ENCODE measurements at regions not wholly inside any gene's neighbourhood (a gene's known extent, or its start where the extent isn't known, plus 50 kb on each side); places are given as distances from the start of the nearest gene placed in this dataset.

DNA sequence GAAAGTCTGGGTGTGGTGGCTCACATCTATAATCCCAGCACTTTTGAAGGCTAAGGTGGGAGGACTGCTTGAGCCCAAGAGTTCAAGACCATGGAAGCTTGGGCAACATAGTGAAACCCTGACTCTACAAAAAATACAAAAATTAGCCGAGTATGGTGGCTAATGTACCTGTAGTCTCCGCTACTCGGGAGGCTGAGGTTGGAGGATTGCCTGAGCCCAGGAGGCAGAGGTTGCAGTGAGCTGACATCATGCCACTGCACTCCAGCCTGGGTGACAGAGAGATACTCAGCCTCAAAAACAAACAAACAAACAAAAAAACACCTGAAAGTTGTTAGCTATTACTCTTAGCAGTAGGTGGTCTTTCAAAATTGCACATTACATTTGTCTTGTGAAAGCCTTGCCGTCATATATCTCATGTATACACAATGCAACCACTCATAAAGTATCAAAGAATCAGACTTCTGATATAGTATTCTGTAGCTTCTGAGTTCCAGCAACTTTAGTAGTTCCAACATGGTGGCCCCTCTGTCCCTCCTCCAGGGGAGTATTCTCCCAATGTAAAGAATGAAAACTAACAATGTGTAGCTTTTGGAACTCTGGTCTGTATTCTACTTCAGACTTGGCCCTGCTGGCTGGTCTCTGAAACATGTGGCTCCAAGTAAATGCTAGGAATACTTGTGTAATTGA is 101.5 kb downstream of the ZNF92 start:
- Histone ChIP-seq H3K4me3 (replicated peaks; ENCODE audit: insufficient read depth, low read length) (no peak overlapping the region), H3K27ac (replicated peaks) (no peak overlapping the region), H3K27me3 (ENCODE audit: insufficient read depth, poor library complexity, severe bottlenecking) (no peaks in the 10 kb centered on the region)
- no peak for DNase-seq (ENCODE audit: low read depth in 1 of 2, low spot score in 1 of 2)
- TF ChIP-seq, protein P1, sequence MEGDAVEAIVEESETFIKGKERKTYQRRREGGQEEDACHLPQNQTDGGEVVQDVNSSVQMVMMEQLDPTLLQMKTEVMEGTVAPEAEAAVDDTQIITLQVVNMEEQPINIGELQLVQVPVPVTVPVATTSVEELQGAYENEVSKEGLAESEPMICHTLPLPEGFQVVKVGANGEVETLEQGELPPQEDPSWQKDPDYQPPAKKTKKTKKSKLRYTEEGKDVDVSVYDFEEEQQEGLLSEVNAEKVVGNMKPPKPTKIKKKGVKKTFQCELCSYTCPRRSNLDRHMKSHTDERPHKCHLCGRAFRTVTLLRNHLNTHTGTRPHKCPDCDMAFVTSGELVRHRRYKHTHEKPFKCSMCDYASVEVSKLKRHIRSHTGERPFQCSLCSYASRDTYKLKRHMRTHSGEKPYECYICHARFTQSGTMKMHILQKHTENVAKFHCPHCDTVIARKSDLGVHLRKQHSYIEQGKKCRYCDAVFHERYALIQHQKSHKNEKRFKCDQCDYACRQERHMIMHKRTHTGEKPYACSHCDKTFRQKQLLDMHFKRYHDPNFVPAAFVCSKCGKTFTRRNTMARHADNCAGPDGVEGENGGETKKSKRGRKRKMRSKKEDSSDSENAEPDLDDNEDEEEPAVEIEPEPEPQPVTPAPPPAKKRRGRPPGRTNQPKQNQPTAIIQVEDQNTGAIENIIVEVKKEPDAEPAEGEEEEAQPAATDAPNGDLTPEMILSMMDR (IDR thresholded peaks at IDR 0.05; ENCODE audit: insufficient read depth, low read length): no peak
- no peak for TF ChIP-seq GABPA (IDR thresholded peaks at IDR 0.05; ENCODE audit: low read depth)
- no peak for TF ChIP-seq POLR2AphosphoS5 (IDR thresholded peaks at IDR 0.05; ENCODE audit: low read depth)
- no peak for TF ChIP-seq SPI1 (IDR thresholded peaks at IDR 0.05; ENCODE audit: borderline replicate concordance, low read depth)
- TF ChIP-seq, protein P2, sequence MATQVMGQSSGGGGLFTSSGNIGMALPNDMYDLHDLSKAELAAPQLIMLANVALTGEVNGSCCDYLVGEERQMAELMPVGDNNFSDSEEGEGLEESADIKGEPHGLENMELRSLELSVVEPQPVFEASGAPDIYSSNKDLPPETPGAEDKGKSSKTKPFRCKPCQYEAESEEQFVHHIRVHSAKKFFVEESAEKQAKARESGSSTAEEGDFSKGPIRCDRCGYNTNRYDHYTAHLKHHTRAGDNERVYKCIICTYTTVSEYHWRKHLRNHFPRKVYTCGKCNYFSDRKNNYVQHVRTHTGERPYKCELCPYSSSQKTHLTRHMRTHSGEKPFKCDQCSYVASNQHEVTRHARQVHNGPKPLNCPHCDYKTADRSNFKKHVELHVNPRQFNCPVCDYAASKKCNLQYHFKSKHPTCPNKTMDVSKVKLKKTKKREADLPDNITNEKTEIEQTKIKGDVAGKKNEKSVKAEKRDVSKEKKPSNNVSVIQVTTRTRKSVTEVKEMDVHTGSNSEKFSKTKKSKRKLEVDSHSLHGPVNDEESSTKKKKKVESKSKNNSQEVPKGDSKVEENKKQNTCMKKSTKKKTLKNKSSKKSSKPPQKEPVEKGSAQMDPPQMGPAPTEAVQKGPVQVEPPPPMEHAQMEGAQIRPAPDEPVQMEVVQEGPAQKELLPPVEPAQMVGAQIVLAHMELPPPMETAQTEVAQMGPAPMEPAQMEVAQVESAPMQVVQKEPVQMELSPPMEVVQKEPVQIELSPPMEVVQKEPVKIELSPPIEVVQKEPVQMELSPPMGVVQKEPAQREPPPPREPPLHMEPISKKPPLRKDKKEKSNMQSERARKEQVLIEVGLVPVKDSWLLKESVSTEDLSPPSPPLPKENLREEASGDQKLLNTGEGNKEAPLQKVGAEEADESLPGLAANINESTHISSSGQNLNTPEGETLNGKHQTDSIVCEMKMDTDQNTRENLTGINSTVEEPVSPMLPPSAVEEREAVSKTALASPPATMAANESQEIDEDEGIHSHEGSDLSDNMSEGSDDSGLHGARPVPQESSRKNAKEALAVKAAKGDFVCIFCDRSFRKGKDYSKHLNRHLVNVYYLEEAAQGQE (IDR thresholded peaks at IDR 0.05; ENCODE audit: insufficient replicate concordance, low read depth): no peak

DNA sequence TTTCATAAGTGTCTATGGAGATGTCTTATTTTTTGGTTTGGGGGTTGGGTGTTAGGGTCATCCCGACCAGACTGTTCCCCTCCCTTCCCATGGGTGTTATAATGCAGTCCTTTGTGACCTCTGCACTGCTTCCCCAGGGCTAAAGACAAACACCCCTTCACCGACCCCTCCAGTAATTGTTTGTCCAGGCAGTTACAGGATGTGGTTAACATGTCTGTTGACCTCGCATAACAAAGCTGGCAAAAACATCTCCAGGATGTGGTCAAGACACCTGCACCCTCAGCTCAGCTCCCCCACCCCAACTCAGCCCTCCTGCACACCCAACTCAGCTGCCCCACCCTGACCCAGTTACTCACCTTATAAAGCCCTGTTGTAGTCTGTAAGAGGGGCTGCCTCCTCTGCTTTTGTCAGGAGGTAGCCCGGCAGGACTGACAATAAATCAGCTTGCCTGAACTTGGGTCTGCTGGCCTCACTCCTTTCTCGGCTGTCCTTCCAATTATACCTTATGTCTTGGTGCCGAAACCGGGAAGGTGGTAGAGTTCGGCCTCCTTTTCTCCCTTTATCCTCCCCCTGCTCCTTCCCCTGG is 102.2 kb downstream of the ZNF92 start:
- Histone ChIP-seq H3K4me3 (replicated peaks; ENCODE audit: insufficient read depth, low read length) (no peak overlapping the region), H3K27me3 (ENCODE audit: insufficient read depth, poor library complexity, severe bottlenecking) (no peaks in the 10 kb centered on the region), H3K27ac (replicated peaks) (no peak overlapping the region)
- TF ChIP-seq POLR2AphosphoS5 (IDR thresholded peaks at IDR 0.05; ENCODE audit: low read depth) (no peak), SPI1 (IDR thresholded peaks at IDR 0.05; ENCODE audit: borderline replicate concordance, low read depth) (no peak), GABPA (IDR thresholded peaks at IDR 0.05; ENCODE audit: low read depth) (no peak)
- TF ChIP-seq, protein P1 (IDR thresholded peaks at IDR 0.05; ENCODE audit: insufficient read depth, low read length): no peak
- TF ChIP-seq, protein P2 (IDR thresholded peaks at IDR 0.05; ENCODE audit: insufficient replicate concordance, low read depth): no peak
- no peak for DNase-seq (ENCODE audit: low read depth in 1 of 2, low spot score in 1 of 2)

DNA sequence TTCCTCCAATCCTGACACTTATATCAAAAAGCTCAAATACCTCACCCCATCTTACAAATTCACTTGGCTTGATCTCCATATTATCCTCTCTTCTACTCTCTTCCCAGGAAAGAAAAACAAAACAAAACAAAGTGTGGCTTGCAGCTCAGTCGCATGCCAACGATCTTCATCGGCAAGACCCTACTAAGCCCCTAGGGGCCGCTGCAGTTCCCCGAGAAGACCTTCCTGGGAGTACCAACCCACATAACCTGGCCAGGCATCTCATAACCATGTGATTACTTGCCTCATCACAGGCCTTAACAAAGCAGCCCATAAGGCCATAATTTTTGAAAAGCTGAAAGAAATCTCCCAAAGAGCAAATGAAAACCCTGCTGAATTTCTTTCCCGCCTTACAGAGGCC is 103.7 kb downstream of the ZNF92 start:
- Histone ChIP-seq H3K27me3 (ENCODE audit: insufficient read depth, poor library complexity, severe bottlenecking) (no peaks in the 10 kb centered on the region), H3K4me3 (replicated peaks; ENCODE audit: insufficient read depth, low read length) (no peak overlapping the region), H3K27ac (replicated peaks) (no peak overlapping the region)
- DNase-seq (ENCODE audit: low read depth in 1 of 2, low spot score in 1 of 2): no peak
- TF ChIP-seq GABPA (IDR thresholded peaks at IDR 0.05; ENCODE audit: low read depth) (no peak), SPI1 (IDR thresholded peaks at IDR 0.05; ENCODE audit: borderline replicate concordance, low read depth) (no peak)
- TF ChIP-seq, protein P1 (IDR thresholded peaks at IDR 0.05; ENCODE audit: insufficient read depth, low read length): no peak

Measured in HL-60 (cell line).